K562 (cell line): ENCODE measurements at regions not wholly inside any gene's neighbourhood (a gene's known extent, or its start where the extent isn't known, plus 50 kb on each side); places are given as distances from the start of the nearest gene placed in this dataset.

Experiments used
- ATAC-seq: fragments of 200-7000 bp; cut with Tn5 transposase; 3 replicates; pipeline ENCODE4 v1.9.1; 2020; ENCODE audit warnings: moderate library complexity
- BruUV-seq: library from RNA; stranded (reverse); fragments of 400-500 nt; replicated peaks from 2 replicates; lab custom pipeline; 2021; lab: Mats Ljungman, UMichigan
- CTCF ChIA-PET: fragments of 300-600 bp; formaldehyde crosslinking; extraction: SDS; loops from one replicate; lab custom pipeline; 2021; ENCODE audit warnings: low intra/inter-chr PET ratio; lab: Yijun Ruan, JAX
- POLR2A ChIA-PET: fragments of 300-600, 350-650 bp; sonication (Branson Sonifier 250); formaldehyde crosslinking; extraction: SDS; loops from one replicate; lab custom pipeline; 2021; ENCODE audit warnings: antibody characterized with exemption, inconsistent platforms; lab: Yijun Ruan, JAX
- DNase-seq, 4 experiments: peaks; one replicate each; pipeline versions ENCODE4 v3.0.0 to v3.0.0-alpha.2; 2011 to 2018; ENCODE audit warnings: low spot score in 3 of 4, mixed read lengths in 3 of 4; ENCODE audit errors: extremely low read depth in 1 of 4
- FAIRE-seq: peaks from 2 replicates; lab custom pipeline; 2011; peaks lifted over from hg19 to GRCh38; lab: Jason Lieb, UNC
- H2AFZ ChIP-seq: 2 replicates; pipeline ENCODE4 v1.6.0; 2011; ENCODE audit warnings: low read depth, low read length, control low read depth, inconsistent platforms
- H3K27ac ChIP-seq: fragments of 200-600 bp; 3 replicates; pipeline ENCODE4 v1.8.0; 2011; ENCODE audit warnings: low read depth, mild to moderate bottlenecking, control low read depth, inconsistent platforms, low read length, moderate library complexity, mixed read lengths; ENCODE audit errors: extremely low read depth
- H3K27me3 ChIP-seq, 2 experiments: fragments of 300-600 bp in 1 of 2; 2 replicates in 1 of 2; 3 replicates in 1 of 2; pipeline versions ENCODE4 v1.6.0 to v1.8.0; 2011; ENCODE audit warnings: inconsistent platforms in 2 of 2, low read length in 2 of 2, mild to moderate bottlenecking in 1 of 2, mixed read lengths in 1 of 2, moderate library complexity in 1 of 2; ENCODE audit not compliant: control insufficient read depth in 2 of 2, insufficient read depth in 2 of 2
- H3K36me3 ChIP-seq: fragments of 300-600 bp; 3 replicates; pipeline ENCODE4 v1.8.0; 2011; ENCODE audit warnings: mild to moderate bottlenecking, low read length, inconsistent platforms; ENCODE audit not compliant: control insufficient read depth, insufficient read depth
- H3K4me1 ChIP-seq, 2 experiments: fragments of 200-600 bp in 1 of 2; replicated peaks in 1 of 2; 2 replicates in 1 of 2; 3 replicates in 1 of 2; pipeline versions ENCODE4 v1.5.1 to v1.8.0; 2011; ENCODE audit warnings: inconsistent platforms in 2 of 2, low read length in 2 of 2, mild to moderate bottlenecking in 1 of 2, mixed read lengths in 1 of 2, moderate library complexity in 1 of 2; ENCODE audit not compliant: control insufficient read depth in 2 of 2, insufficient read depth in 2 of 2
- H3K4me2 ChIP-seq: 2 replicates; pipeline ENCODE4 v1.6.1; 2011; ENCODE audit warnings: low read length, control low read depth, inconsistent platforms, mixed read lengths; ENCODE audit not compliant: insufficient read depth
- H3K4me3 ChIP-seq: fragments of 200-600 bp; sonication (generic), shearing (Covaris generic); 2 replicates; pipeline ENCODE4 v1.5.1; 2016; ENCODE audit warnings: control low read depth, inconsistent platforms
- H3K79me2 ChIP-seq: fragments of 200-600 bp; 3 replicates; pipeline ENCODE4 v1.8.0; 2011; ENCODE audit warnings: low read length, inconsistent platforms; ENCODE audit not compliant: control insufficient read depth, insufficient read depth
- H3K9ac ChIP-seq, 2 experiments: 2 replicates each; pipeline versions ENCODE4 v1.6.0 to v1.6.1; 2011; ENCODE audit warnings: low read depth in 2 of 2, low read length in 2 of 2, control low read depth in 1 of 2, inconsistent platforms in 1 of 2, mild to moderate bottlenecking in 1 of 2, mixed read lengths in 1 of 2; ENCODE audit not compliant: insufficient read depth in 1 of 2
- H3K9me1 ChIP-seq: one replicate; pipeline ENCODE4 v1.6.0; 2011; ENCODE audit warnings: inconsistent platforms, mild to moderate bottlenecking, low read length, moderate library complexity; ENCODE audit not compliant: control insufficient read depth, insufficient read depth
- H3K9me3 ChIP-seq: replicated peaks from 2 replicates; pipeline ENCODE4 v1.5.1; 2011; ENCODE audit warnings: low read depth, low read length, inconsistent platforms; ENCODE audit not compliant: control insufficient read depth, insufficient read depth
- H4K20me1 ChIP-seq: replicated peaks from 2 replicates; pipeline ENCODE4 v1.6.1; 2011; ENCODE audit warnings: low read length, inconsistent platforms, mixed read lengths; ENCODE audit not compliant: control insufficient read depth, insufficient read depth
- CCAR2 ChIP-seq: fragments of 200-400 bp; formaldehyde crosslinking; IDR thresholded peaks from 2 replicates; pipeline ENCODE4 v1.6.1; 2017; ENCODE audit warnings: mild to moderate bottlenecking, low read depth, low read length
- ETV1 ChIP-seq: fragments of 450-650 bp; conservative IDR thresholded peaks from 2 replicates; pipeline ENCODE4 v1.6.1; 2016; ENCODE audit warnings: missing genetic modification characterization, control low read depth, low read depth, missing compliant biosample characterization
- LARP7 ChIP-seq: fragments of 450-650 bp; IDR thresholded peaks from 2 replicates; pipeline ENCODE4 v1.6.1; 2016
- MAFK ChIP-seq: IDR thresholded peaks from 2 replicates; pipeline ENCODE4 v1.6.1; 2011; ENCODE audit warnings: low read length, improper control_type of control experiment
- MTA1 ChIP-seq: fragments of 450-650 bp; IDR thresholded peaks from 2 replicates; pipeline ENCODE4 v1.6.1; 2017; ENCODE audit warnings: borderline replicate concordance
- MTA2 ChIP-seq: fragments of 450-650 bp; IDR thresholded peaks from 2 replicates; pipeline ENCODE4 v1.6.1; 2016; ENCODE audit warnings: low read depth
- NR1H2 ChIP-seq: sonication (generic); formaldehyde crosslinking; IDR thresholded peaks from 2 replicates; pipeline ENCODE4 v1.4.0; 2020; ENCODE audit warnings: mild to moderate bottlenecking, missing genetic modification reagents
- PATZ1 ChIP-seq: fragments of 250-450 bp; sonication (Bioruptor Pico); IDR thresholded peaks from 2 replicates; pipeline ENCODE4 v1.5.0; 2020; ENCODE audit warnings: mild to moderate bottlenecking, borderline replicate concordance
- RB1 ChIP-seq: fragments of 450-650 bp; IDR thresholded peaks from 2 replicates; pipeline ENCODE4 v1.6.1; 2017; ENCODE audit warnings: low read depth, mild to moderate bottlenecking
- TRIM25 ChIP-seq: fragments of 450-650 bp; IDR thresholded peaks from 2 replicates; pipeline ENCODE4 v1.7.0; 2016; ENCODE audit warnings: borderline replicate concordance
- ZNF174 ChIP-seq: fragments of 250-450 bp; sonication (Bioruptor Pico); IDR thresholded peaks from 2 replicates; pipeline ENCODE4 v1.4.0; 2020; ENCODE audit warnings: mild to moderate bottlenecking
- ZNF263 ChIP-seq: sonication (generic); formaldehyde crosslinking; IDR thresholded peaks from 2 replicates; pipeline ENCODE4 v1.8.0; 2022; ENCODE audit warnings: mild to moderate bottlenecking, missing genetic modification reagents, borderline replicate concordance
- WGBS: fragments of 100-300 bp; shearing (Covaris generic); methylation state at CpG from one replicate; pipeline ENCODE4 v1.1.6; 2016; ENCODE audit warnings: low coverage, mixed read lengths; ENCODE audit not compliant: insufficient coverage; ENCODE audit errors: missing lambda C conversion rate; 5-methylcytosine and 5-hydroxymethylcytosine counted together
- in situ Hi-C: fragments of 300-500 bp; cut with MboI; formaldehyde crosslinking; loops from 4 replicates; pipeline ENCODE4 v1.15.0; 2018; ENCODE audit warnings: inconsistent platforms, mixed read lengths
- intact Hi-C: fragments of 100-400 bp; cut with micrococcal nuclease; formaldehyde crosslinking; loops from 2 replicates; pipeline ENCODE4 v1.14.2; 2022
- TF ChIP-seq, protein P1 (sequence below): sonication (generic); formaldehyde crosslinking; IDR thresholded peaks from 2 replicates; pipeline ENCODE4 v1.8.0; 2022; ENCODE audit warnings: mild to moderate bottlenecking, missing genetic modification reagents, borderline replicate concordance
- TF ChIP-seq, protein P2 (sequence below): fragments of 250-450 bp; sonication (Bioruptor Pico); IDR thresholded peaks from 2 replicates; pipeline ENCODE4 v1.5.0; 2021
- TF ChIP-seq, protein P3 (sequence below): sonication (generic); formaldehyde crosslinking; IDR thresholded peaks from 2 replicates; pipeline ENCODE4 v1.8.0; 2022; ENCODE audit warnings: mild to moderate bottlenecking, missing genetic modification reagents

DNA sequence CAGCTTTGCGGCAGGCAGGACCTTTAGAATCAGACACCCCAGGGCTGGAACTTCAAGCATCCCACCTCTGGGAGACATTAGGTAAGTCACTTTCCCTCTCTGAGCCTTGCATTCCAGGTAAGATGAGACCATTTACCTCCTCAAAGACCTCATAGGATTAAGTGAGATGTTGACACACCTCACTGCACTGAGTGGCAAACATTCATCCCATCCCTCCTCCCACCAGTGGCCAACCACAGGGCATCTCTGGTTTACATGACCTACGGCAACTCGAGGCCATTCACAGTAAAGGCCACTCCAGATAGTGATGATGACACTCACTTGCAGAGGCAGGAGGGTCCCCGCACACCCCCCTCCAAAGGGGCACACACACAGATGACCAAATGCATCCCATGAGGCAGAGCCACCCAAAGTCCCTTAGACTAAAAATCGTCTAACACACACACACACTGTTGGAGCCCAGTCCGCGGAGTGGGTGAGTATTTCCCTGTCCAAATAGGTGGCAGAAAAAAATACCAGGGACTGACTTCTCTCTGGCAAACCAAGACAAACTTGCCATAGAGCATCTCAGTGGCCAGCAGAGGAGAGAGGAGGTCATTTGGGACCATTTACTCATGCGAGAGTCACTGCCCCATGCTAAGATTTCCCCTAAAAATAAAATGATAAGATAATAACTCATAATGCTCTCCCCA is 454.9 kb downstream of the SOX9 start:
- in situ Hi-C loops (no loop called here), intact Hi-C loops (no loop called here)
- ChIA-PET CTCF (no interaction called here), POLR2A (interaction anchor here (0.6 kb wide), 1 partner anchor 1008 kb away, joined by 3 read pairs; no protein-coding TSS in a partner anchor)
- H3K36me3 ChIP-seq, result no peaks in the 10 kb centered on the region
- no peak overlapping the region for H3K4me2 ChIP-seq
- WGBS, result 0% methylated on average over 8 of the region's 8 CpGs
- H3K4me1 ChIP-seq, result no peaks in the 10 kb centered on the region
- H3K9me3 ChIP-seq, result no peaks in the 10 kb centered on the region
- no peaks in the 10 kb centered on the region for H3K79me2 ChIP-seq
- no peak for FAIRE-seq
- no peak for ATAC-seq
- H3K4me3 ChIP-seq, result no peak overlapping the region
- H3K9ac ChIP-seq, result no peak overlapping the region
- H3K27me3 ChIP-seq, result peaks cover 0 to 26% of the 10 kb centered on the region in 2 experiments; a peak in 2 of 5 replicates
- BruUV-seq, result no TSS peak
- H2AFZ ChIP-seq, result no peak overlapping the region
- H4K20me1 ChIP-seq, result no peaks in the 10 kb centered on the region
- no peak overlapping the region for H3K27ac ChIP-seq
- DNase-seq, result no peak
- H3K9me1 ChIP-seq, result no peaks in the 10 kb centered on the region
- TF ChIP-seq ZNF263, result no peak
- TF ChIP-seq CCAR2, result no peak
- TF ChIP-seq, protein P1, sequence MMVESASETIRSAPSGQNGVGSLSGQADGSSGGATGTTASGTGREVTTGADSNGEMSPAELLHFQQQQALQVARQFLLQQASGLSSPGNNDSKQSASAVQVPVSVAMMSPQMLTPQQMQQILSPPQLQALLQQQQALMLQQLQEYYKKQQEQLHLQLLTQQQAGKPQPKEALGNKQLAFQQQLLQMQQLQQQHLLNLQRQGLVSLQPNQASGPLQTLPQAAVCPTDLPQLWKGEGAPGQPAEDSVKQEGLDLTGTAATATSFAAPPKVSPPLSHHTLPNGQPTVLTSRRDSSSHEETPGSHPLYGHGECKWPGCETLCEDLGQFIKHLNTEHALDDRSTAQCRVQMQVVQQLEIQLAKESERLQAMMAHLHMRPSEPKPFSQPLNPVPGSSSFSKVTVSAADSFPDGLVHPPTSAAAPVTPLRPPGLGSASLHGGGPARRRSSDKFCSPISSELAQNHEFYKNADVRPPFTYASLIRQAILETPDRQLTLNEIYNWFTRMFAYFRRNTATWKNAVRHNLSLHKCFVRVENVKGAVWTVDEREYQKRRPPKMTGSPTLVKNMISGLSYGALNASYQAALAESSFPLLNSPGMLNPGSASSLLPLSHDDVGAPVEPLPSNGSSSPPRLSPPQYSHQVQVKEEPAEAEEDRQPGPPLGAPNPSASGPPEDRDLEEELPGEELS (CRISPR knock-in tag), result no peak
- TF ChIP-seq MAFK, result no peak
- no peak for TF ChIP-seq RB1
- TF ChIP-seq, protein P2, sequence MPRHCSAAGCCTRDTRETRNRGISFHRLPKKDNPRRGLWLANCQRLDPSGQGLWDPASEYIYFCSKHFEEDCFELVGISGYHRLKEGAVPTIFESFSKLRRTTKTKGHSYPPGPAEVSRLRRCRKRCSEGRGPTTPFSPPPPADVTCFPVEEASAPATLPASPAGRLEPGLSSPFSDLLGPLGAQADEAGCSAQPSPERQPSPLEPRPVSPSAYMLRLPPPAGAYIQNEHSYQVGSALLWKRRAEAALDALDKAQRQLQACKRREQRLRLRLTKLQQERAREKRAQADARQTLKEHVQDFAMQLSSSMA (CRISPR knock-in tag), result no peak
- TF ChIP-seq MTA1, result no peak
- no peak for TF ChIP-seq TRIM25
- TF ChIP-seq ETV1 (tag), result no peak
- TF ChIP-seq, protein P3, sequence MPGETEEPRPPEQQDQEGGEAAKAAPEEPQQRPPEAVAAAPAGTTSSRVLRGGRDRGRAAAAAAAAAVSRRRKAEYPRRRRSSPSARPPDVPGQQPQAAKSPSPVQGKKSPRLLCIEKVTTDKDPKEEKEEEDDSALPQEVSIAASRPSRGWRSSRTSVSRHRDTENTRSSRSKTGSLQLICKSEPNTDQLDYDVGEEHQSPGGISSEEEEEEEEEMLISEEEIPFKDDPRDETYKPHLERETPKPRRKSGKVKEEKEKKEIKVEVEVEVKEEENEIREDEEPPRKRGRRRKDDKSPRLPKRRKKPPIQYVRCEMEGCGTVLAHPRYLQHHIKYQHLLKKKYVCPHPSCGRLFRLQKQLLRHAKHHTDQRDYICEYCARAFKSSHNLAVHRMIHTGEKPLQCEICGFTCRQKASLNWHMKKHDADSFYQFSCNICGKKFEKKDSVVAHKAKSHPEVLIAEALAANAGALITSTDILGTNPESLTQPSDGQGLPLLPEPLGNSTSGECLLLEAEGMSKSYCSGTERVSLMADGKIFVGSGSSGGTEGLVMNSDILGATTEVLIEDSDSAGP (CRISPR knock-in tag), result no peak
- TF ChIP-seq NR1H2 (CRISPR knock-in tag), result no peak
- no peak for TF ChIP-seq PATZ1 (CRISPR knock-in tag)
- TF ChIP-seq ZNF174 (CRISPR knock-in tag), result no peak
- no peak for TF ChIP-seq LARP7
- no peak for TF ChIP-seq MTA2
